Central memory CD4-positive, alpha-beta T cell (primary cell): ENCODE measurements at regions not wholly inside any gene's neighbourhood (a gene's known extent, or its start where the extent isn't known, plus 50 kb on each side); places are given as distances from the start of the nearest gene placed in this dataset.
"Not testable (repeated sequence)": the region's sequence is repeated elsewhere in the genome, so short reads cannot be mapped to it uniquely, and the experiment has no call there.

Source experiments
- DNase-seq: peaks from one replicate; pipeline ENCODE4 v3.0.0; 2022

- not testable (repeated sequence) for DNase-seq
Measured at GRCh38 chr5:174498575-174498974, 225.8 kb upstream of the MSX2 start.

DNA sequence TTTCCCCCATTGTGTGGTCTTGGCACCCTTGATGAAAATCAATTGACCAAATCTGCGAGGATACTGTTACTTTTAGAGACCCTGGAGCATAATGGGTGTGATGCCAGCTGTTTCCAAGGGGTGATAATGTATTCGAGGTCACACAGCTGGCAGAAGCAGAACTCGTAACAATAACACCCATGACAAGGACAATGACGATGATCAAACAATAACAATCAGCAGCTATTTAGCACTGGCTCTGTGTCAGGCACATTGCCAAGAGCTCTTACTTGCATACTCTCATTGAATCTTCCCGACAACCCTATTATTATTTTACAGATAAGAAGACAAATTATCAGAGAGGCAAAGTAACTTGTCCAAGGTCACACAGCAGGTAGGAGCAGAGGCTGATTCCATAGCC is 223.7 kb upstream of the MSX2 start:
- no peak for DNase-seq

DNA sequence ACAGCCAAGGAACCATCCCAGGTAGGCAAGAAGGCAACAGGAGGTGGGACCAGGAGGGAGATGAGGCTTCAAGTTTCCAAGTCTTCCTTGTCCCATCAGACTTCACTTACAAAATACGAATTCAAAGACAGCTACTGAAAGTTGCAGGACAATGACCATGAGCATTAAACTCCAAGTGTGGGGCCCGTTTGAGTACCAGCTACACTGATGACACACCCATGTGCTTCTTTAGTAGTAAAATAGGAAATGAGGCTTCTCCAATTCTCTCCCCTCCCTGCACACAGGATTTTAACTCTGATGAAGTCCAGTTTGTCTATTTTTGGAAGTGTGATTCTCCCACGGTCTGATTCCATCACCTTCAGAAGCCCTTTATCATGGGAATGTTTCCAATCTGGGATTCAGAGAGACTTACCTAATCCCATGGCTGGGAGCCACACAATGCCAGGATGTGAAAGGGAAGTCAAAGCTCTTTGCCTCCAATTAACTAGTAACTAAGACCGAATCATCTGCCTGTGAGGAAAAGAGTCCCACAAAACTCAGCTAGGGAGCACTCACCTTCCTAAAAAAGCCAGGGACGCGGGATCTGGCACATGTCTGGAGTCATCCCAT is 222.8 kb upstream of the MSX2 start:
- no peak for DNase-seq

DNA sequence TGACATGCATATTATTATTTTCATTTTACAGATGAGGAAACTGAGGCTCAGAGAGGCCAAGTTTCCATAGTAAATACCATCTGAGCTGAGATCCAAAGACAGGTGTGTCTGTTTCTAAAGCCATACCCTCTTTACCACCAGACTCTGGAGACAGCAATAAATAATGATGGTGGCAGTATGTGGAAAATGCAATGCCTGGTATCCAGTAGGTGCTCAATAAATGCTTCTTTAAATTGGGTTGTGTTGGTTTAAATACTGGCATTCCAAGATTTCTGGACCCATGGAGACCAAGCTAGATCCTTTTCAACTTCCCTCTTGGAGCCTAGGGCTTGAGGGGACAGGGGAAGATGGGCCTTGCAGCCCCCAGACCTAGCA is 221.3 kb upstream of the MSX2 start:
- no peak for DNase-seq

- no peak for DNase-seq
Measured at GRCh38 chr5:174503461-174504265, 220.7 kb upstream of the MSX2 start.

DNA sequence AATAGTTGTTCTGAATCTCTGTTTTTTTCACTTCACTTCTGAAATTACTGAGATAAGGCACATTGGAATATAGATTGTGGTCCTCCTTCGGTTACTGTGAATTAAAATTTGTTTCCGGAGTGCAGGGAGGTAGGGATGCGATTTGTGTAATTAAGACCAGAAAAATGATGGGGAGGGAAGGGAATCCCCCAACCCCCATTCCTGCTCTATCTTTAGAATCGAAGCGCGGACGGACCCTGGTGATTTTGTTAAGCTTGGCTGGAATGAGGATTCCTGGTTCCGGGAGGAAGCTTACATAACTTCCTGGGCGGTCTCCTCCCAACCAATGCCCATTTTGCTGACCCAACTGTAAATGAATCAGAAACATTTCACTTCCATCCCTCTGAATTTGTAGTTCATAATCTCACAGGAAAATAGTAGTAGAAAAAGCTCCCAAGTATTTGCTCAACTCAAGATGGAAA is 220.1 kb upstream of the MSX2 start:
- DNase-seq = no peak

DNA sequence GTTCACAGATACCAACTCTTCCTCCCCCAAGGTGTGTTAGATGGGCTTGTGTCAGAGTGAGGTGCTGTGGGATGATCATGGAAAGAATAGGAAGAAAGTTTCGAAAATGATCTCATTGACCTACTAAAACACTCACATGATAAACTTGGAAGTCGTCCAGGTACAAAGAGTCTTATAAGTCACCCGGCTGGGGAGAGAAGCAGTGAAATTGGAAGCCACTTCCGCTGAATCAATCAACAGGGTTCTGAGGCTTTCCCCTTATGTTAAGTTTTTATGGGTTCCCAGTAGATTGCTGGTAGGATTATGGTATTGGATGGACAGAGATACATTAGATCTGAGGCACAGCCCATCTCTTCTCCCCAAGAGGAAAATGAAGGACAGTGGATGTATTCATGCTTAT is 218.8 kb upstream of the MSX2 start:
- no peak for DNase-seq

GRCh38 chr5:174510782-174511453 is 213.5 kb upstream of the MSX2 start:
- not testable (repeated sequence) for DNase-seq

- no peak for DNase-seq
Measured at GRCh38 chr5:174511714-174512253, 212.6 kb upstream of the MSX2 start.

- DNase-seq = no peak
Measured at GRCh38 chr5:174514325-174514724, 210.1 kb upstream of the MSX2 start.

- DNase-seq = no peak
Measured at GRCh38 chr5:174514983-174515394, 209.4 kb upstream of the MSX2 start.

GRCh38 chr5:174516741-174517140 is 207.6 kb upstream of the MSX2 start:
- DNase-seq = no peak

DNA sequence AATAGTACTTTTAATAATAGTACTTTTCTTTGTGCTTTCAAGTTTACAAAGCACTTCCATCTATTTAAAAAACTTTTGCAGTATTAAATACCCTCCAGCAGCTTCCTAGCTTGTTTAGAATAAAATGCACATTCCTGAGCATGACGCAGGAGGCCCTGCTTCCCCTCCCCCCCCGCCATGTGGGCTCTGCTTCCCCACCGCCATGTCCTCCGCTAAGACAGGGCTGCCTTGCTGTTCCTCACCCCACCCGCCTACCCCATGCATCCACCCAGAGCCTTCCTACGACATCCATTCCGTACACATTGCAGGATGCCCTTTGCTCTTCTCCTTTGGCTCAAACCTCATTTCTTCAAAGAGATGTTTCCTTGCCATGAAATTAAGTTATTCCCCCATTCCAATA is 205.9 kb upstream of the MSX2 start:
- DNase-seq = no peak

- DNase-seq = no peak
Measured at GRCh38 chr5:174520420-174521396, 203.7 kb upstream of the MSX2 start.

DNA sequence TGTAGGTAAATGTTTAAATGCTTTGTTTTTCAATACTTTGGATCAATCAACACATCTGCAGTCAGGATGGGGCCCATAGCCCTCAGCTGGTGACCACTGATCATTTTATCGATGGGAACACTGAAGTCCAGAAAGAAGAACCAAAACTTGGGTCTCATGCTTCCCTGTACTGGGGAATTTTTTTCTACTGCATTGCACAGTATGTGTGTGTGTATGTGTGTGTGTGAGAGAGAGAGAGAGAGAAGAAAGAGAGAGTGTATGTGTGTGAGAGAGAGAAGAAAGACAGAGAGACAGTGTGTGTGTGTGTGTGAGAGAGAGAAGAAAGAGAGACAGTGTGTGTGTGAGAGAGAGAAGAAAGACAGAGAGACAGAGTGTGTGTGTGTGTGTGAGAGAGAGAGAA is 202.9 kb upstream of the MSX2 start:
- no peak for DNase-seq

- no peak for DNase-seq
Measured at GRCh38 chr5:174522480-174523260, 201.7 kb upstream of the MSX2 start.

DNA sequence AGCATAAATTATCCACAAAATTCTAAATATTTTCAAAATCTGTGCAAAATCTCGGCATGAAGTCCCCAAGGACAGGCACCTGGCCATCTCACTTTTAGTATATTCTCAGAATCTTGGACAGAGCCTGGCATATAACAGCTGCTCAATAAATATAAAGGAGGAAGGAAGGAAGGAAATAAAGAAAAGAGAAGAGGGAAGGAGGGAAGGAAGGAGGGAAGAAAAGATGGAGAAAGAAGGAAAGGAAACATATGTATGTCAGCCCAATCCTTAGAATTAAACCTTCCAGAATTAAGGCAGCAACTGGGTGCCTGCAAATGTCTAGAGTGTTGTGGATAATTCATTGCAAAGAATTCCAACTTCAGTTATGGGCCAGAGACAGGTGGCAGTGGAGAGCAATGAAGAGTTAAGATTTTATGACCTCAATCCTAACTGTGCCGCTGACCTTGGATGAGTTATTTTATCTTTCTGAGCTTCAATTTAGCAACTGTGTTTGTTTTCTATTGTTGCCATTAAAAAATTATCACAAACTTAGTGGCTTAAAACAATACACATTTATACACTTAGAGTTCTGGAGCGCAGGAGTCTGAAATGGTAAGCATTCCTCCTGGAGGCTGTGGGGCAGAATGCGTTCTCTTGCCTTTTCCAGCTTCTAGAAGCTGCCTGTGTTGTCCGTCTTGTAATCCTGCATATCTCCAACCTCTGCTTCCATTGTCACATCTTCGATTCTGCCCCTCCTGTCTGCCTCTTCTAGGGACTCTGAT is 200.9 kb upstream of the MSX2 start:
- no peak for DNase-seq

GRCh38 chr5:174524351-174524750 is 200.0 kb upstream of the MSX2 start:
- no peak for DNase-seq

GRCh38 chr5:174526177-174526576 is 198.2 kb upstream of the MSX2 start:
- DNase-seq = no peak

DNA sequence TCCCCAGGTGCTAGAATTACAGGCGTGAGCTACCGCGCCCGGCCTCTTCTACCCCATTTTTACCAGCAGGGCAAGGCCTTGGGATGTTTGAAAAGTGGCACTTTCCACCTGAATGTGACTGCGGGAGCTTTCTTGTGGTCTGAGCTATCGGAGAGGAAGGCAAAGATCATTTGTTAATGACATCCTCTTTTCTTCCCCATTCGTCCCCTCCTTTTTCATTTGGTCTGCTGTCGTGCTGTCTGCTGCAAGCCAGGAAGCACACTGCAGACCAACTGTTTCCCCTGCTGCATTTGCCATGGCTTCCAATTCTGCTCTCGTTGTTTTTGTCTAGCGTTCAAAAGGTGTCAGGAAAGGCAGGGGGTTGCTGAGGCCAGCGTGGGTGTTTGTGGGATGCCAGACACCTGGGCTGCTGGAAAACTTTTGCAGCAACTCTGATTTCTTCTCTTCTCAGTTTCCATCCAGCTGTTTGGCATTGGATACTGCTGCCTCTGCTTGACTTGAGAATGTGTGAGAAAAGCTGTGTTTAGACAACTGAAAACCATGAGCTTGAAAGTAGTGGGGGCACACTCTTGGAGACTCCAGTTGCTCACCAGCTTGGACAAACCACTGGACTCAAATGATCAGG is 196.4 kb upstream of the MSX2 start:
- no peak for DNase-seq
